Activated B cell treated with CpG ODN at 0.5 μM for 24 hours (primary cell): ENCODE measurements at regions not wholly inside any gene's neighbourhood (a gene's known extent, or its start where the extent isn't known, plus 50 kb on each side); places are given as distances from the start of the nearest gene placed in this dataset.

Experiments
- ATAC-seq: fragments of 200-7000 bp; cut with Tn5 transposase; one replicate; pipeline ENCODE4 v1.10.0; 2021; ENCODE audit warnings: low read depth, mild to moderate bottlenecking, moderate library complexity
- CTCF ChIA-PET: fragments of 350-600 bp; sonication (Branson Sonifier 250); formaldehyde crosslinking; loops from one replicate; lab custom pipeline; 2021; ENCODE audit warnings: antibody characterized with exemption; lab: Charles Lee
- POLR2A ChIA-PET: fragments of 350-600 bp; sonication (Branson Sonifier 250); formaldehyde crosslinking; loops from one replicate; lab custom pipeline; 2021; ENCODE audit warnings: antibody characterized with exemption; lab: Charles Lee
- DNase-seq: peaks from one replicate; pipeline ENCODE4 v3.0.0; 2022
- H3K27ac Mint-ChIP-seq: one replicate; pipeline ENCODE4 v1.8.0; 2020; ENCODE audit warnings: mixed read lengths
- H3K27me3 Mint-ChIP-seq: one replicate; pipeline ENCODE4 v1.8.0; 2021; ENCODE audit warnings: mixed read lengths
- H3K36me3 Mint-ChIP-seq: one replicate; pipeline ENCODE4 v1.8.0; 2021; ENCODE audit warnings: low read depth, mixed read lengths
- H3K4me1 Mint-ChIP-seq: one replicate; pipeline ENCODE4 v1.8.0; 2021; ENCODE audit warnings: mixed read lengths
- H3K4me3 Mint-ChIP-seq: one replicate; pipeline ENCODE4 v1.8.0; 2020; ENCODE audit warnings: mild to moderate bottlenecking, mixed read lengths
- H3K9me3 Mint-ChIP-seq: one replicate; pipeline ENCODE4 v1.8.0; 2020; ENCODE audit warnings: mixed read lengths
- CTCF ChIP-seq: fragments of 200-600 bp; IDR thresholded peaks from one replicate; pipeline ENCODE4 v1.8.0; 2022; ENCODE audit warnings: antibody characterized with exemption, mild to moderate bottlenecking
- intact Hi-C: fragments of 100-400 bp; cut with micrococcal nuclease; formaldehyde crosslinking; loops from one replicate; pipeline ENCODE4 v1.15.1; 2024

GRCh38 chr3:140760324-140761075 lies 82.6 kb downstream of the TRIM42 start:
- TF ChIP-seq CTCF: no peak
- CTCF ChIA-PET: no interaction called here
- no peaks in the 10 kb centered on the region for H3K36me3 Mint-ChIP-seq
- POLR2A ChIA-PET: no interaction called here
- ATAC-seq (no peak), DNase-seq (no peak)
- H3K9me3 Mint-ChIP-seq: peaks cover 2% of the 10 kb centered on the region
- peaks cover 36% of the 10 kb centered on the region for H3K4me1 Mint-ChIP-seq
- no peaks in the 10 kb centered on the region for H3K27me3 Mint-ChIP-seq
- no peak overlapping the region for H3K27ac Mint-ChIP-seq
- intact Hi-C loops: no loop called here
- no peak overlapping the region for H3K4me3 Mint-ChIP-seq

- no peak for ATAC-seq
- Mint-ChIP-seq H3K9me3 (peaks cover 2% of the 10 kb centered on the region), H3K4me3 (no peak overlapping the region), H3K27ac (no peak overlapping the region), H3K36me3 (no peaks in the 10 kb centered on the region), H3K27me3 (peaks cover 4% of the 10 kb centered on the region), H3K4me1 (peaks cover 30% of the 10 kb centered on the region)
- ChIA-PET POLR2A (no interaction called here), CTCF (no interaction called here)
- intact Hi-C loops: no loop called here
- no peak for DNase-seq
- TF ChIP-seq CTCF: no peak
Observed at GRCh38 chr3:140761076-140761639, 83.3 kb downstream of the TRIM42 start.

- CTCF ChIA-PET: no interaction called here
- Mint-ChIP-seq H3K27ac (no peak overlapping the region), H3K4me1 (peaks cover 17% of the 10 kb centered on the region), H3K9me3 (peaks cover 2% of the 10 kb centered on the region), H3K36me3 (no peaks in the 10 kb centered on the region), H3K4me3 (no peak overlapping the region), H3K27me3 (peaks cover 4% of the 10 kb centered on the region)
- POLR2A ChIA-PET: no interaction called here
- intact Hi-C loops: no loop called here
- DNase-seq: no peak
- no peak for TF ChIP-seq CTCF
- no peak for ATAC-seq
Observed at GRCh38 chr3:140762746-140763145, 84.9 kb downstream of the TRIM42 start.

- no peak for TF ChIP-seq CTCF
- DNase-seq: no peak
- ChIA-PET POLR2A (no interaction called here), CTCF (no interaction called here)
- H3K4me3 Mint-ChIP-seq: no peak overlapping the region
- peaks cover 2% of the 10 kb centered on the region for H3K9me3 Mint-ChIP-seq
- no peak overlapping the region for H3K27ac Mint-ChIP-seq
- ATAC-seq: no peak
- peaks cover 4% of the 10 kb centered on the region for H3K27me3 Mint-ChIP-seq
- intact Hi-C loops: no loop called here
- peaks cover 17% of the 10 kb centered on the region for H3K4me1 Mint-ChIP-seq
- no peaks in the 10 kb centered on the region for H3K36me3 Mint-ChIP-seq
Observed at GRCh38 chr3:140763532-140763931, 85.7 kb downstream of the TRIM42 start.

- H3K4me1 Mint-ChIP-seq: peaks cover 9% of the 10 kb centered on the region
- no peak overlapping the region for H3K4me3 Mint-ChIP-seq
- peaks cover 2% of the 10 kb centered on the region for H3K9me3 Mint-ChIP-seq
- POLR2A ChIA-PET: no interaction called here
- peaks cover 4% of the 10 kb centered on the region for H3K27me3 Mint-ChIP-seq
- no peaks in the 10 kb centered on the region for H3K36me3 Mint-ChIP-seq
- DNase-seq (no peak), ATAC-seq (no peak)
- intact Hi-C loops: no loop called here
- H3K27ac Mint-ChIP-seq: no peak overlapping the region
- no peak for TF ChIP-seq CTCF
- CTCF ChIA-PET: no interaction called here
Observed at GRCh38 chr3:140765246-140765645, 87.4 kb downstream of the TRIM42 start.
